HT1080 (cell line): ENCODE measurements at regions not wholly inside any gene's neighbourhood (a gene's known extent, or its start where the extent isn't known, plus 50 kb on each side); places are given as distances from the start of the nearest gene placed in this dataset.
"Not testable (repeated sequence)": the region's sequence is repeated elsewhere in the genome, so short reads cannot be mapped to it uniquely, and the experiment has no call there.

Experiments used
- DNase-seq: peaks from one replicate; pipeline ENCODE4 v3.0.0-alpha.2; 2015; ENCODE audit warnings: low read depth

DNA sequence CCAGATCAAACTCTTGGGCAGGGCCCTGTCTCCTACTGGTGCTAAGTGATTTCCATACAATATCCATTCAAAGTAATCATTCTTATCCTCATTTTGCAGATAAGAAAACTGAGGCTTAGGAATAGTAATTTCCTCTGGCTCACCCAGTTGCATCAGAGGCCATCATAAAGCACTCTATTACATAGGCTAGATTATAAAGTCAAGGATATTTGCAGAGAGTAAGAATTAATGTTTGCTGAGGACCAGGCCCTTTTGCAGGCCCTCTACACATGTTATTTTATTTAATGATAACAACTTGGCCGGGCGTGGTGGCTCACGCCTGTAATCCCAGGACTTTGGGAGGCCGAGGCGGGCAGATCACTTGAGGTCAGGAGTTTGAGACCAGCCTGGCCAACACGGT, 316.8 kb downstream of the ZNF674 start:
- DNase-seq, result no peak

- DNase-seq, result no peak
Observed at GRCh38 chrX:46226422-46226821, 318.8 kb downstream of the ZNF674 start.

- DNase-seq, result not testable (repeated sequence)
Observed at GRCh38 chrX:46223499-46223898, 321.7 kb downstream of the ZNF674 start.

- no peak for DNase-seq
Observed at GRCh38 chrX:46220822-46221221, 324.4 kb downstream of the ZNF674 start.

GRCh38 chrX:46218373-46218772, 326.8 kb downstream of the ZNF674 start:
- no peak for DNase-seq

- no peak for DNase-seq
Observed at GRCh38 chrX:46216406-46216805, 328.8 kb downstream of the ZNF674 start.

- DNase-seq, result no peak
Observed at GRCh38 chrX:46211079-46211478, 334.1 kb downstream of the ZNF674 start.

- DNase-seq, result no peak
Observed at GRCh38 chrX:46209768-46210167, 335.5 kb downstream of the ZNF674 start.

- DNase-seq, result no peak
Observed at GRCh38 chrX:46209037-46209436, 336.2 kb downstream of the ZNF674 start.

DNA sequence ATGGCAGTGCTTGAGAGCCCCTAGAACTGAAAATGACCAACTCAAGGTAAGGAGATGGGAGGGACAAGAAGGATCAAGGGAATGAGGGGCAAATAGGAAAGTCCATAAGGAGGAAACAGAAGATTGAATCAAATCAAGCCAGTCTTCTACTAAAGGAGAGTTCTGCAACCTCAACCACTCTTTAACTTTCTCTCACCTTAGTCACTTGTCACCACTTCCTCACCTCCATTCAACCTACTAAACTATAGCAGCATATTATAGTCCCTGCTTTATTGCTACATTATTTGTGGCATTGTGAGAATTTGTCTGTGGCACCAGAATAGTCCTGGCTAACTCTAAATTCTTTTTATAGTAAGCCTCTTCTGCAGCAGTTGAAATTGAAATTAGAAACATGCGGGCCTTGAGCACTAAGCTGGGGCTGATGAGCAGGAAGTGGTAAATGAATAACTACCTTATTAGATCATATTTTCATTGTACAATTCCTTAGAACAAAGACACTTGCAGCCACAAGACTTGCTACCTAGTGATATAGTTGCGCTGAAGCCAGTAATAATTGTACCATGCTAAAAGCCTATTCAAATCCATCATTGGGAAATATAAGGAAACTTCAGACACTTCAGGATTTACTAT, 336.9 kb downstream of the ZNF674 start:
- peak; percentile 67 for DNase-seq

- no peak for DNase-seq
Observed at GRCh38 chrX:46204721-46205422, 340.3 kb downstream of the ZNF674 start.

DNA sequence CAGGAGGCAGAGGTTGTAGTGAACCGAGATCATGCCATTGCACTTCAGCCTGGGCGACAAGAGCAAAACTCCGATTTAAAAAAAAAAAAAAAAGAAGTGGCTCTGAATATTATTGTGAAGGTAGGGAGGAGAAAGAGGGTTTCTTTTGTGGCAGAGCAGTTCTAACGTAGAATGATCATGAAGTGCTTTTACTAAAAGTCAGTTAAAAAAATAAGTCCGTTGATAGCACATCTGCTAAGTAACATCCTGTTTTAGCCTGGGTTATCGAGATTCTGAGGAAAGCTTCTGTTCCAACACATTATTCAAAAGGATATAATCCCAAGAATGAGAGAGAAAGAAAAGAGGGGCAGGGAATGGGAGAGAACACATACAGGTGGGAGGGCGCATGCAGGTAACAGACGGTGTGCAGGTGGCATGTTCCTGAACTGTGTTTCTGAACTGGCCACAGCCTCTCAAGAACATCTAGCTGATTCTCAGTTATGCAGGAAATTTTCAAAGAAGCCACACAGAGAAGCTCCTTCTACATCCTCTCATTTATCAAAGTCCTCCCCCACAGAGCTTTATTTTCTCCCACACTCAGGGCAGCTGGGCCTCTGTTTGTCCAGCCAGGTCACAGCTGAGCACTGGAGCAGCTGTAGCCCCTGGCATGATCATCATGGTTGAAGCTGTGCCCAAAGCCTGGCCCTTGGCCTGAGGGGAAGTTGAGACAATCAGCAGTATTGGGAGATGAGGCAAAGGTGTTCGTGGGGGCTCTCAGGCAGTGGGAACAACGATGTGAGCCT, 342.3 kb downstream of the ZNF674 start:
- DNase-seq, result no peak

DNA sequence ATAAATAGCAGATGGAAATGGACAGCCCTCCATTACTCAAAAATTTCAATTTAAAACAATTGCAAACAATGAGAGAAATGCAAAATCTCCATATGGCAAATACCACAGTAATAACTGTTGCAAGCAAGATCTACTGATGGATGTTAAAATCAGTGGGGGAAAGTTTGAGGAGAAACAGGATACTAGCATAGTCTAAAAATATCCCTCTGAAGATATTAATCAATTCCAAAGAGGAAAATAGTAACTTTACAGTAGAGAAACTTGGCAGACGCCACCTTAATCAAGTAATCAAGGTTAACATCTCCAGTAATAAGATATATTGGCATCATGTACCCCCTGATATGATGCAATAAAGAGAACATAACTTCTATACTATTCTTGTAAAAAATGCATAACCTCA, 344.8 kb downstream of the ZNF674 start:
- no peak for DNase-seq

- DNase-seq, result no peak
Observed at GRCh38 chrX:46198858-46199257, 346.4 kb downstream of the ZNF674 start.

DNA sequence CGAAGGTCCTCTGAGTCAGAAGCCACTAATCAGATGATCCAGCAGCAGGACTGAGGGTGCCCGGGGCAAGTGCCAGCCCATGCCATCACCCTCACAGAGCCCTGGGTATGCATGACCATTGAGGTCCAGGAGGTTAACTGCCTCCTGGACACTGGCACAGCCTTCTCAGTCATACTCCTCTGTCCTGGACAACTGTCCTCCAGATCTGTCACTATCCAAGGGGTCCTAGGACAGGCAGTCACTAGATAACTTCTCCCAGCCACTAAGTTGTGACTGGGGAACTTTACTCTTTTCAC, 358.5 kb downstream of the ZNF674 start:
- not testable (repeated sequence) for DNase-seq

GRCh38 chrX:46185923-46186810, 359.1 kb downstream of the ZNF674 start:
- DNase-seq, result no peak

DNA sequence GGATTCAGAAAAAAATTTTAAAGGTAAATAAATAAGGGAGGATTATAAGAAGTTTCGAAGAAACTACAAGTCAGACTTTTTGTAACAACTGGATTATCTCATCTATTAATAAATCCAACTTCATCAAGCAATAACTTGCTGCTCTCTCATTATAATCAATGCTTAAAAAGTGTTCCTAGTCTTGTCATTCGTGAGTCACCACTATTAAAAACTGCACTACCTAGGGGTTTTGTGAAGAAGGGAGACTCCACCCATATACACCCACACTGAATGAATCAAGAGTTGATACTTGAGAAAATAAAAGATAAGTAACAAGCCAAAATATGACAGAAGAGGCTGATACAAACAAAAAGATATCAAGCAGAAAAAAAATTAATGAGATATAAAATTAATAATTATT, 360.5 kb downstream of the ZNF674 start:
- DNase-seq, result no peak

- peak; percentile 96 for DNase-seq
Observed at GRCh38 chrX:46180258-46180687, 364.9 kb downstream of the ZNF674 start.

GRCh38 chrX:46179748-46180147, 365.5 kb downstream of the ZNF674 start:
- no peak for DNase-seq

GRCh38 chrX:46178763-46179162, 366.5 kb downstream of the ZNF674 start:
- no peak for DNase-seq

DNA sequence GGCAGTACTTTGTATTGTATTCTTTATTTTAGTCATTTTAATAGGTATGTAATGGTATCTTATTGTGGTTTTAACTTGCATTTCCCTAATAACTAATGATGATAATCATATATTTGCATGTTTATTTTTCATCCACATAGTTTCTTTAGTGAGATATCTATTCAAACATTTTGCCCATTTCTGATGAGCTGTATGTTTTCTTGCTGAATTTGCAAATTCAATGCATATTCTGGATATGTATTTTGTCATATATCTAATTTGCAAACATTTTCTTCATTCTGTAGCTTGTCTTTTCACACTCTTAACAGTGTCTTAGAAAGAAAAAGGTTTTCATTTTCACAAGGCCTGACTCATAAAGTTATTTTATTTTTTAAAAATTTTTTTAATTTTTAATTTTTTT, 372.1 kb downstream of the ZNF674 start:
- no peak for DNase-seq

DNA sequence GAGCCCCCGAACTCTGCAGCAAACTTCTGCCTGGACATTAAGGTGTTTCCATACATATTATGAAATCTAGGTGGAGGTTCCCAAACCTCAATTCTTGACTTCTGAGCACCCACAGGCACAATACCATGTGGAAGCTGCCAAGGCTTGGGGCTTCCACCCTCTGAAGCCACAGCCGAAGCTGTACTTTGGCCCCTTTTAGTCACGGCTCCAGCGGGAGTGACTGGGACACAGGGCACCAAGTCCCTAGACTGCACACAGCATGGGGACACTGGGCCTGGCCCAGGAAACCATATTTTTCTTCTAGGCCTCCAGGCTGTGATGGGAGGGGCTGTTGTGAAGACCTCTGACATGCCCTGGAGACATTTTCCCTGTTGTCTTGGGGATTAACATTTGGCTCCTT, 373.8 kb downstream of the ZNF674 start:
- DNase-seq, result not testable (repeated sequence)
